ENCODE measurements at regions not wholly inside any gene's neighbourhood (a gene's known extent, or its start where the extent isn't known, plus 50 kb on each side); places are given as distances from the start of the nearest gene placed in this dataset.

GRCh38 chr2:71999580-71999979 is 148.1 kb downstream of the CYP26B1 start:
- TF ChIP-seq CTCF (IDR thresholded peaks at IDR 0.05; ENCODE audit: insufficient read depth, low read length): no peak
- TF ChIP-seq GABPA (IDR thresholded peaks at IDR 0.05; ENCODE audit: low read depth): no peak

Measured in HL-60 (cell line).